ENCODE measurements at regions not wholly inside any gene's neighbourhood (a gene's known extent, or its start where the extent isn't known, plus 50 kb on each side); places are given as distances from the start of the nearest gene placed in this dataset.

GRCh38 chrX:13094828-13095341 is 50.5 kb upstream of the FAM9C start:
- TF ChIP-seq CTCF (IDR thresholded peaks at IDR 0.05) (no peak), POLR2A (IDR thresholded peaks at IDR 0.05) (no peak)

Data from body of pancreas (tissue), 4 donors.